Fibroblast of the conjunctiva (primary cell): ENCODE measurements at regions not wholly inside any gene's neighbourhood (a gene's known extent, or its start where the extent isn't known, plus 50 kb on each side); places are given as distances from the start of the nearest gene placed in this dataset.

ENCODE experiments used
- DNase-seq: peaks from one replicate; pipeline ENCODE4 v3.0.0-alpha.2; 2010; ENCODE audit warnings: low read depth

- DNase-seq, result no peak
These were observed 1018.3 kb upstream of the RAG2 start for GRCh38 chr11:37616291-37616690.

- DNase-seq, result no peak
These were observed 1015.0 kb upstream of the RAG2 start for GRCh38 chr11:37613031-37613430.

- no peak for DNase-seq
These were observed 1014.1 kb upstream of the RAG2 start for GRCh38 chr11:37612146-37612545.

- no peak for DNase-seq
These were observed 1007.2 kb upstream of the RAG2 start for GRCh38 chr11:37605229-37605628.

GRCh38 chr11:37598381-37598780, 1000.3 kb upstream of the RAG2 start:
- no peak for DNase-seq

GRCh38 chr11:37597776-37598175, 999.7 kb upstream of the RAG2 start:
- no peak for DNase-seq

- DNase-seq, result no peak
These were observed 997.8 kb upstream of the RAG2 start for GRCh38 chr11:37595845-37596244.

- DNase-seq, result no peak
These were observed 976.3 kb upstream of the RAG2 start for GRCh38 chr11:37574361-37574760.

- DNase-seq, result no peak
These were observed 974.6 kb upstream of the RAG2 start for GRCh38 chr11:37572491-37573171.

- DNase-seq, result no peak
These were observed 973.2 kb upstream of the RAG2 start for GRCh38 chr11:37571246-37571645.

GRCh38 chr11:37560991-37561390, 963.0 kb upstream of the RAG2 start:
- DNase-seq, result no peak

GRCh38 chr11:37560346-37560745, 962.3 kb upstream of the RAG2 start:
- no peak for DNase-seq

GRCh38 chr11:37558619-37559210, 960.7 kb upstream of the RAG2 start:
- DNase-seq, result no peak

- DNase-seq, result no peak
These were observed 960.0 kb upstream of the RAG2 start for GRCh38 chr11:37557990-37558389.

GRCh38 chr11:37552284-37552683, 954.2 kb upstream of the RAG2 start:
- no peak for DNase-seq

- DNase-seq, result no peak
These were observed 946.5 kb upstream of the RAG2 start for GRCh38 chr11:37544491-37544890.

GRCh38 chr11:37533830-37534229, 935.8 kb upstream of the RAG2 start:
- no peak for DNase-seq

GRCh38 chr11:37533087-37533486, 935.1 kb upstream of the RAG2 start:
- DNase-seq, result no peak

GRCh38 chr11:37532271-37532670, 934.2 kb upstream of the RAG2 start:
- DNase-seq, result no peak

- DNase-seq, result no peak
These were observed 929.5 kb upstream of the RAG2 start for GRCh38 chr11:37527545-37527944.

- no peak for DNase-seq
These were observed 927.3 kb upstream of the RAG2 start for GRCh38 chr11:37525336-37525735.

- DNase-seq, result no peak
These were observed 921.7 kb upstream of the RAG2 start for GRCh38 chr11:37519781-37520180.

- DNase-seq, result no peak
These were observed 914.2 kb upstream of the RAG2 start for GRCh38 chr11:37512156-37512780.
